ENCODE measurements at regions not wholly inside any gene's neighbourhood (a gene's known extent, or its start where the extent isn't known, plus 50 kb on each side); places are given as distances from the start of the nearest gene placed in this dataset.

DNA sequence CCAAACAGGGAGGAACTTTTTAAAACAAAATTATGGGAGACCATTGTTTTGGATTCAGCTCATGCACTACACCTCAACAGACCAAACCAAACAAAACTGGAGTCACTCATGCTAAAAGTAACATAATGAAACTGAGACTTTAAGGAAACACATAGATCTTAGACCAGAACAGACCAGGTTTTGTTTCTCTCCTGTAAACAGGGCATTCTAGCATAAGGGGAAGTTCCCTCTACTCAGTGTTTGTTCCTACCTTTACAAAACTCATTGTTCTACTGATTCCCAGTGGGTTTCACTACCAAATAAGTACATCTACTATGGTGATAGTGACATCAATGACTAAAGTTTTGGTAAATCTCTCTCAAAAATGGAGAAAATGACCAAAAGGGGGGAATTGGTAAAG, 1103.6 kb upstream of the EDIL3 start:
- Histone ChIP-seq H3K4me1 (ENCODE audit: control insufficient read depth in 2 of 2, insufficient read depth in 1 of 2, low read depth in 1 of 2, low read length in 2 of 2) (no peaks in the 10 kb centered on the region), H2BK15ac (ENCODE audit: low read length) (no peak overlapping the region)

DNA sequence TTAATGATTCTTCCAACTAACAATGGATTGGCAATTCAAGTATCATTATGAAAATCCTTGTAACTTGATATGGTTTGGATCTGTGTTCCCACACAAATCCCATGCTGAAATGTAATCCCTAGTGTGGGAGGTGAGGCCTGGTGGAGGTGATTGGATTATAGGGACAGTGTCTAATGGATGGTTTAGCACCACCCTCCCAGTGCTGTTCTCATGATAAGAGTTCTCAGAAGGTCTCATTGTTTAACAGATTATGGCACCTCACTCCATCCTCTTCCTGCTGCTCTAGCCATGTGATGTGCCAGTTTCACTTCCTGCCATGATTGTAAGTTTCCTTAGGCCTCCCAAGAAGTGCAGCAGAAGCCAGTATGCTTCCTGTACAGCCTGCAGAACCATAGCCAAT, 1116.2 kb upstream of the EDIL3 start:
- Histone ChIP-seq H2AK5ac (ENCODE audit: low read depth, low read length) (no peak overlapping the region), H3K23ac (ENCODE audit: low read depth, low read length, poor library complexity) (no peak overlapping the region), H2BK5ac (ENCODE audit: low read length) (no peak overlapping the region), H2BK15ac (ENCODE audit: low read length) (no peak overlapping the region), H2BK12ac (ENCODE audit: low read length) (no peak overlapping the region), H3K27ac (replicated peaks; ENCODE audit: low read length) (no peak overlapping the region), H4K91ac (ENCODE audit: low read depth, low read length, poor library complexity) (no peak overlapping the region), H2AFZ (ENCODE audit: low read length) (peak overlapping the region; percentile 22), H3K4me1 (ENCODE audit: control insufficient read depth in 2 of 2, insufficient read depth in 1 of 2, low read depth in 1 of 2, low read length in 2 of 2) (no peaks in the 10 kb centered on the region), H3K4me3 (ENCODE audit: low read length in 2 of 2) (no peak overlapping the region), H3K9ac (ENCODE audit: low read depth, low read length, poor library complexity) (no peak overlapping the region), H3K14ac (ENCODE audit: low read length) (no peak overlapping the region), H3K9me3 (replicated peaks in 1 of 2; ENCODE audit: control insufficient read depth in 2 of 2, insufficient read depth in 1 of 2, low read depth in 1 of 2, low read length in 2 of 2) (no peaks in the 10 kb centered on the region), H3K4me2 (ENCODE audit: insufficient read depth, low read length, poor library complexity, severe bottlenecking) (no peak overlapping the region), H3K27me3 (ENCODE audit: control insufficient read depth in 3 of 3, insufficient read depth in 3 of 3, low read depth in 1 of 3, low read length in 3 of 3) (no peaks in the 10 kb centered on the region), H3K18ac (ENCODE audit: low read length) (no peak overlapping the region), H4K8ac (ENCODE audit: low read depth, low read length) (no peak overlapping the region), H2BK120ac (ENCODE audit: low read depth, low read length) (no peak overlapping the region), H3K79me1 (ENCODE audit: low read depth, low read length) (no peaks in the 10 kb centered on the region), H3K36me3 (replicated peaks in 1 of 2; ENCODE audit: control insufficient read depth in 2 of 2, insufficient read depth in 2 of 2, low read length in 2 of 2) (no peaks in the 10 kb centered on the region), H3K4ac (ENCODE audit: low read length) (no peak overlapping the region)
- no peak for DNase-seq (ENCODE audit: low spot score)

More for the DNA sequence above, 1103.6 kb upstream of the EDIL3 start:
- no peak for DNase-seq (ENCODE audit: low spot score)
- H3K14ac ChIP-seq (ENCODE audit: low read length), result no peak overlapping the region
- H3K4me3 ChIP-seq (ENCODE audit: low read length in 2 of 2), result no peak overlapping the region
- H4K8ac ChIP-seq (ENCODE audit: low read depth, low read length), result no peak overlapping the region
- H3K18ac ChIP-seq (ENCODE audit: low read length), result no peak overlapping the region
- H3K27me3 ChIP-seq (ENCODE audit: control insufficient read depth in 3 of 3, insufficient read depth in 3 of 3, low read depth in 1 of 3, low read length in 3 of 3), result no peaks in the 10 kb centered on the region
- H3K27ac ChIP-seq (replicated peaks; ENCODE audit: low read length), result no peak overlapping the region
- no peak overlapping the region for H4K91ac ChIP-seq (ENCODE audit: low read depth, low read length, poor library complexity)
- no peak overlapping the region for H2BK120ac ChIP-seq (ENCODE audit: low read depth, low read length)
- H3K4me2 ChIP-seq (ENCODE audit: insufficient read depth, low read length, poor library complexity, severe bottlenecking), result no peak overlapping the region
- H3K9ac ChIP-seq (ENCODE audit: low read depth, low read length, poor library complexity), result no peak overlapping the region
- H3K23ac ChIP-seq (ENCODE audit: low read depth, low read length, poor library complexity), result no peak overlapping the region
- no peak overlapping the region for H2BK12ac ChIP-seq (ENCODE audit: low read length)
- no peak overlapping the region for H2AK5ac ChIP-seq (ENCODE audit: low read depth, low read length)
- no peak overlapping the region for H2AFZ ChIP-seq (ENCODE audit: low read length)
- no peaks in the 10 kb centered on the region for H3K36me3 ChIP-seq (replicated peaks in 1 of 2; ENCODE audit: control insufficient read depth in 2 of 2, insufficient read depth in 2 of 2, low read length in 2 of 2)
- H3K9me3 ChIP-seq (replicated peaks in 1 of 2; ENCODE audit: control insufficient read depth in 2 of 2, insufficient read depth in 1 of 2, low read depth in 1 of 2, low read length in 2 of 2), result peaks cover 0 to 3% of the 10 kb centered on the region in 2 donors
- H2BK5ac ChIP-seq (ENCODE audit: low read length), result no peak overlapping the region
- no peaks in the 10 kb centered on the region for H3K79me1 ChIP-seq (ENCODE audit: low read depth, low read length)
- H3K4ac ChIP-seq (ENCODE audit: low read length), result no peak overlapping the region

DNA sequence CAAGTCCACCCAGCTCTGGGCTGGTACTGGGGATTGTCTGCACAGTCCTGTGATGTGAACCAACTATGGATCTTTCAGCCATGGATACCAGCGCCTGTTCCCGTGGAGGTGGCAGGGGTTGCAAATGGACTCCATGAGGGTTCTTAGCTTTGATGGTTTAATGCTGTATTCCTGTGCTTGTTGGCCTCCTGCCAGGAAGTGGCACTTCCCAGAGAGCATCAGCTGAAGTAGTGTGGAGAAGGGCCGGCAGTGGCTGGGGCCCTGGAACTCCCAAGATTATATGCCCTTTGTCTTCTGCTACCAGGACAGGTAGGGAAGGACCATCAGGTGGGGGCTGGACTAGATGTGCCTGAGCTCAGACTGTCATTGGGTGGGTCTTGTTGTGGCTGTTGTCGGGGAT, 1104.8 kb upstream of the COX7C start:
- Histone ChIP-seq H2BK12ac (ENCODE audit: low read length) (no peak overlapping the region), H2BK5ac (ENCODE audit: low read length) (no peak overlapping the region), H3K27ac (replicated peaks; ENCODE audit: low read length) (no peak overlapping the region), H4K8ac (ENCODE audit: low read depth, low read length) (no peak overlapping the region), H3K18ac (ENCODE audit: low read length) (no peak overlapping the region), H3K9ac (ENCODE audit: low read depth, low read length, poor library complexity) (no peak overlapping the region), H2AFZ (ENCODE audit: low read length) (no peak overlapping the region), H3K79me1 (ENCODE audit: low read depth, low read length) (no peaks in the 10 kb centered on the region), H3K4ac (ENCODE audit: low read length) (no peak overlapping the region), H3K36me3 (replicated peaks in 1 of 2; ENCODE audit: control insufficient read depth in 2 of 2, insufficient read depth in 2 of 2, low read length in 2 of 2) (no peaks in the 10 kb centered on the region), H2AK5ac (ENCODE audit: low read depth, low read length) (no peak overlapping the region), H3K23ac (ENCODE audit: low read depth, low read length, poor library complexity) (no peak overlapping the region), H3K14ac (ENCODE audit: low read length) (no peak overlapping the region), H3K9me3 (replicated peaks in 1 of 2; ENCODE audit: control insufficient read depth in 2 of 2, insufficient read depth in 1 of 2, low read depth in 1 of 2, low read length in 2 of 2) (no peaks in the 10 kb centered on the region), H4K91ac (ENCODE audit: low read depth, low read length, poor library complexity) (no peak overlapping the region), H3K4me2 (ENCODE audit: insufficient read depth, low read length, poor library complexity, severe bottlenecking) (no peak overlapping the region), H3K4me3 (ENCODE audit: low read length in 2 of 2) (no peak overlapping the region), H2BK120ac (ENCODE audit: low read depth, low read length) (no peak overlapping the region), H3K4me1 (ENCODE audit: control insufficient read depth in 2 of 2, insufficient read depth in 1 of 2, low read depth in 1 of 2, low read length in 2 of 2) (no peaks in the 10 kb centered on the region), H3K27me3 (ENCODE audit: control insufficient read depth in 3 of 3, insufficient read depth in 3 of 3, low read depth in 1 of 3, low read length in 3 of 3) (no peaks in the 10 kb centered on the region), H2BK15ac (ENCODE audit: low read length) (no peak overlapping the region)
- no peak for DNase-seq (ENCODE audit: low spot score)
- no CpG with 5 or more reads among the region's 4 CpGs for WGBS, 2 donors (ENCODE audit: extremely low coverage in 2 of 2, insufficient read length in 2 of 2, insufficient replicate concordance in 1 of 2)

DNA sequence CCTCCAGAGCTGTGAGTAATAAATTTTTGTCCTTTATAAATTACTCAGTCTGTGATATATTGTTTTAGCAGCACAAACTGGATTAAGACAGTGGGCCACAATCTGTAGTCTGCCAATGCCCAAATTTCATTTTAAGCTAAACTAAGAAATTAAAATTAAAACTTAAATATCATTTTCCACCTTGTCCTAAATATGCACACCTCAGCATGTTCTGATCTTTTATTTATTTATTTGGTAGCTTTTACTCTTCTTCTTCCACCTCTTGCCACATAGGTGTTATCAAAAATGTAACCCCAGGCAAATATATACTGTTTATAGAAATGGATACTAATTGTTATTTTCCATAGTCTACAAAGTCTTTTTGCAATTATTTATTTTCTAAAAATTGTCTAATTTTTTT, 1102.2 kb upstream of the COX7C start:
- Histone ChIP-seq H3K18ac (ENCODE audit: low read length) (no peak overlapping the region), H2AK5ac (ENCODE audit: low read depth, low read length) (no peak overlapping the region), H2BK12ac (ENCODE audit: low read length) (no peak overlapping the region), H3K4me1 (ENCODE audit: control insufficient read depth in 2 of 2, insufficient read depth in 1 of 2, low read depth in 1 of 2, low read length in 2 of 2) (no peaks in the 10 kb centered on the region), H2BK15ac (ENCODE audit: low read length) (no peak overlapping the region), H2BK5ac (ENCODE audit: low read length) (no peak overlapping the region), H2AFZ (ENCODE audit: low read length) (peak overlapping the region; percentile 43), H3K4me2 (ENCODE audit: insufficient read depth, low read length, poor library complexity, severe bottlenecking) (no peak overlapping the region), H3K9me3 (replicated peaks in 1 of 2; ENCODE audit: control insufficient read depth in 2 of 2, insufficient read depth in 1 of 2, low read depth in 1 of 2, low read length in 2 of 2) (no peaks in the 10 kb centered on the region), H2BK120ac (ENCODE audit: low read depth, low read length) (no peak overlapping the region), H4K91ac (ENCODE audit: low read depth, low read length, poor library complexity) (no peak overlapping the region), H4K8ac (ENCODE audit: low read depth, low read length) (no peak overlapping the region), H3K27ac (replicated peaks; ENCODE audit: low read length) (no peak overlapping the region), H3K14ac (ENCODE audit: low read length) (no peak overlapping the region), H3K27me3 (ENCODE audit: control insufficient read depth in 3 of 3, insufficient read depth in 3 of 3, low read depth in 1 of 3, low read length in 3 of 3) (no peaks in the 10 kb centered on the region), H3K23ac (ENCODE audit: low read depth, low read length, poor library complexity) (no peak overlapping the region), H3K79me1 (ENCODE audit: low read depth, low read length) (no peaks in the 10 kb centered on the region), H3K9ac (ENCODE audit: low read depth, low read length, poor library complexity) (no peak overlapping the region), H3K36me3 (replicated peaks in 1 of 2; ENCODE audit: control insufficient read depth in 2 of 2, insufficient read depth in 2 of 2, low read length in 2 of 2) (no peaks in the 10 kb centered on the region), H3K4ac (ENCODE audit: low read length) (no peak overlapping the region), H3K4me3 (ENCODE audit: low read length in 2 of 2) (no peak overlapping the region)
- no peak for DNase-seq (ENCODE audit: low spot score)

Measured in neuronal stem cell (in vitro differentiated cells).